ENCODE measurements at regions not wholly inside any gene's neighbourhood (a gene's known extent, or its start where the extent isn't known, plus 50 kb on each side); places are given as distances from the start of the nearest gene placed in this dataset.
"Not testable (repeated sequence)": the region's sequence is repeated elsewhere in the genome, so short reads cannot be mapped to it uniquely, and the experiment has no call there.

GRCh38 chr1:3989465-3989864 lies 89.4 kb upstream of the C1orf174 start:
- CTCF ChIA-PET = no interaction called here
- POLR2A ChIA-PET = no interaction called here

DNA sequence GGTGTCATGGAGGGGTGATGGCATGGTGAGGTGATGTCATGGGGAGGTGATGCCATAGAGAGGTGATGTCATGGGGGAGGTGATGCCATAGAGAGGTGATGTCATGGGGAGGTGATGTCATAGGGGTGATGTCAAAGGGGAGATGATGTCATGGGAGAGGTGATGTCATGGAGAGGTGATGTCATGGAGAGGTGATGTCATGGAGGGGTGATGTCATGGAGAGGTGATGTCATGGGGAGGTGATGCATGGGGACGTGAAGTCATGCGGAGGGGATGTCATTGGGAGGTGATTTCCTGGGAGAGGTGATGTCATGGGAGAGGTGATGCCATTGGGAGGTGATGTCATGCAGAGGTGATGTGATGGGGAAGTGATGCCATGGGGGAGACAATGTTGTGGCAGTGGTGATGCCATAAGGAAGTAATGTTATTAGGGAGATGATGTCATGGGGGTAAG lies 92.1 kb upstream of the C1orf174 start:
- POLR2A ChIA-PET = no interaction called here

GRCh38 chr1:3992746-3993145 lies 92.7 kb upstream of the C1orf174 start:
- CTCF ChIA-PET = no interaction called here
- POLR2A ChIA-PET = no interaction called here

More for the DNA sequence above, 92.1 kb upstream of the C1orf174 start:
- CTCF ChIA-PET = no interaction called here

DNA sequence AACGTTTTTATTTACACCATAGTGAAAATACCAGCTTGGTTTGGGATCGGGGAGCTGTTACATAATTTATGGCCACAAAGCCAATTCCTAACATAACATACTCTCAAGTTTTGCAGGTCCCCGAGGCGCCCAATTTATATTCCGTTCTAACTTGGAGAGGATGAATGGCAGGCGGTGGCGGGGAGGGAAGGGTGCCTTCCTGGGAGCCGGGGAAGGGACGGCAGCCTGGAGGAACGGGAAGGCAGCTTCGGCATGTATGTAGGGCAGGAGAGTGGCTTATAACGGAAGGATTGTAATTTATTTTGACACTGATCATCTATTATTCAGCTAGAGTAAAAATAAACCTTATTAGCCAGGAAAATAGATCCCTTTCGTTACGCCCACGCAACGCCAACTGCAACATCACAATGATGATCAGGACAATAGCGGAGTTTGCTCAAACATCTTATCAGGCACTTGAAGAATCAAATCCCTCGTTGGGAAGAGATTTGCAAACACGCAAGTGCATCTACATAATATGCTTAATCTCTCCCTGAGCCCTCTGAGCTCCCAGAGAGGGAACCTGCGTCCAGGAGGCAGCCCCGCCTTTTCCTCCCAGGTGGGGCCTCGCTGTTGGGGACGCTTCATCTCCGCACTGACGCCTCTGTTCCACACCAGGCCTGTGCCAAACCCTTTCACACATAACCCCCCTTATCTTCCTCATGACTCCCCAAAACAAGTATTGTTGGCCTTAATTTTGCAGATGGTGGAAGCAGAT lies 93.7 kb upstream of the C1orf174 start:
- CTCF ChIA-PET = no interaction called here
- POLR2A ChIA-PET = no interaction called here

DNA sequence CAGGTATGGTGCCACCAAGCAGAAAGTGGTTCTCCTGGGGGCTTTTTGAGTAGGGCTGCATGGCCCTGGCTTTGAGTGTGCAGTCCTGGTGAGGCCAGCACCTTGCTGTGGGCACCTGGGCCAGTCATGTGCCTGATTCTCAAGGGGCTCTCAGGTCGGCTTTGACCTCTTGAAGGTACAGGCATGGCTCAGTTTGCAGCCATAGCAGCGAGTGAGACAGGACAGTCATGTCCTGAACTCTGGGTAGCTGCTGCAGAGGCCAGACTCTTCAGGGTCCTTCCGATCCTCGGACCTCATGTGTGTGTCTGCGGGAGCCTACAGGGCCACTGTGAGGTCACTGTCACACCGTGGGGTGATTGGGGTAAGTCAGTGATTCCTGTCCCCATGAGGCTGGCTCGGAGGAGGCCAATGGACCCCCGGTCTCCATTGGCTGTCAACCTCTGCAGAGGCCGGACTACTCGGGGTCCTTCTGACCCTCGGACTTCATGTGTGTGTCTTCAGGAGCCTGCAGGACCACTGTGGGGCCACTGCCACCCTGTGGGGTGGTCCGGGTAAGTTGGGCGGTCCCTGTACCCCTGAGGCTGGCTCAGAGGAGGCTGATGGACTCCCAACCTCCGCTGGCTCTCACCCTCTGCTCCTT lies 95.2 kb upstream of the C1orf174 start:
- CTCF ChIA-PET = no interaction called here
- POLR2A ChIA-PET = no interaction called here

- ChIA-PET CTCF (no interaction called here), POLR2A (no interaction called here)
These were observed 97.0 kb upstream of the C1orf174 start for GRCh38 chr1:3996846-3997705.

DNA sequence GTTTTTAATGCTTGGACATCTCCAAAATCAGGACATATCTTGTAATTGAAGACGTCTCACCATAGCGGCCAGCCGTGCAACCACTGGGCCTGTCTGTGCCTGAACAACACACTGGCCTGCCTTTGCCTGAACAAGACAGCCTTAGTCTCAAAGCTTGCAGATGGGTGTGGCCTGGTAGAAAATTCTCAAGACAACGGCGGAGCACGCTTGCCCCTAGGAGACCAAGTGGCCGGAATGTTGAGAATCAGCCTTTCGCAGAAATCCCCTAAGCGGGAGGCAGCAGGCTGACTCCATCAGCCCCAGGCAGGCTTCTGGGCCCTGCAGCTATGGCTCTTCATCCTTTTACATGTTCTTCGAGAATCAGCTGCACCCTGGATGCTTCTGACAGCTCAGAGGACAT lies 98.0 kb upstream of the C1orf174 start:
- CTCF ChIA-PET = no interaction called here

DNA sequence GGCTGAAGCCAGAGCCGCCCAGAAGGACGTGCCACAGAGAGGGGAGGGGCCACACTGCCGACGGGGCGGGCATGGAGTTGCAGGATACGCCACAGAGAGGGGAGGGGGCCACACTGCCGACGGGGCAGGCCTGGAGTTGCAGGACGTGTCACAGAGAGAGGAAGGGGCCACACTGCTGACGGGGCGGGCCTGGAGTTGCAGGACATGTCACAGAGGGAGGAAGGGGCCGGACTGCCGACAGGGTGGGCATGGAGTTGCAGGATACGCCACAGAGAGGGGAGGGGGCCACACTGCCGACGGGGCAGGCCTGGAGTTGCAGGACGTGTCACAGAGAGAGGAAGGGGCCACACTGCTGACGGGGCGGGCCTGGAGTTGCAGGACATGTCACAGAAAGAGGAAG lies 99.4 kb upstream of the C1orf174 start:
- POLR2A ChIA-PET, CTCF ChIA-PET: not testable (repeated sequence)

More for the DNA sequence above, 98.0 kb upstream of the C1orf174 start:
- POLR2A ChIA-PET = no interaction called here

- CTCF ChIA-PET = no interaction called here
- POLR2A ChIA-PET = no interaction called here
These were observed 100.1 kb upstream of the C1orf174 start for GRCh38 chr1:3999941-4000735.

DNA sequence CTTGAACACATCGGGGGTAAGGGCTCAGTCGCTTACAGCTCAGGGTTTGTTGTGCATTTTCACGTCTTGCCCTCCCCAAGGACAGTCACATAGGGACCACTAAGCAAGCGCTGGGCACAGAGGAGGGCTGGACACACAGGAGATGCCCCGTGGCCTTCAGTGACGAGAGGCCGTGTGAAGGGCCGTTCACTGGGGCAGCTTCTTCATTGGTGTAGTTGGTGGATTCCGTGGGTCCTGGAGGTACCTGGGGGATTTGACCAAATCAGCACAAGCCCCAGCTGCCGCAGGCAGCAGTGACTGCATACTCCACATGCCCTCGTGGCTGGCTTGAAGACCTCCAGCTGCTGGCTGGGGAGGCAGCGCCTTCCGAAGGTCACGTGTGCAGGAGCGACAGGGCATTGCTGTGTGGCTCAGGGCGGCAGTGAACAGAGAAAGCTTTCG lies 100.8 kb upstream of the C1orf174 start:
- POLR2A ChIA-PET = no interaction called here
- CTCF ChIA-PET = no interaction called here

DNA sequence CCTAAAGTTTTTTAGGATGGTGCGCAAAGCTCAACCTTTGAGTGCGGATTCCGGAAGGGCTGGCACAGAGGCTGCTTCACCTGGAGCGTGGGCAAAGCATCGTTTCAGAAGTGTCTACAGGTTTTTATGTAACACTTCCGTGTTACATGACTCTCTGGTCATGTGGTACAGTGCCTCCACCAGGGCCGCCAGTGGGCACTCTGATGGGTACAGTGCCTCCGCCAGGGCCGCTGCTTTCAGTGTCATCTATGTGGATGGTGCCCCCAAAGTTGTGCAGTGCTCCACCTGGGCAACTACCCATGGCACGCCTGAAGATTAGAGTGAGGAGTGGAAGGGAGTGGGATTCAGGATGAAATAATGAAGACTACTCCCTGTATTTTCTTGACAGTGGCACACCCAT lies 101.4 kb upstream of the C1orf174 start:
- ChIA-PET POLR2A (no interaction called here), CTCF (no interaction called here)

DNA sequence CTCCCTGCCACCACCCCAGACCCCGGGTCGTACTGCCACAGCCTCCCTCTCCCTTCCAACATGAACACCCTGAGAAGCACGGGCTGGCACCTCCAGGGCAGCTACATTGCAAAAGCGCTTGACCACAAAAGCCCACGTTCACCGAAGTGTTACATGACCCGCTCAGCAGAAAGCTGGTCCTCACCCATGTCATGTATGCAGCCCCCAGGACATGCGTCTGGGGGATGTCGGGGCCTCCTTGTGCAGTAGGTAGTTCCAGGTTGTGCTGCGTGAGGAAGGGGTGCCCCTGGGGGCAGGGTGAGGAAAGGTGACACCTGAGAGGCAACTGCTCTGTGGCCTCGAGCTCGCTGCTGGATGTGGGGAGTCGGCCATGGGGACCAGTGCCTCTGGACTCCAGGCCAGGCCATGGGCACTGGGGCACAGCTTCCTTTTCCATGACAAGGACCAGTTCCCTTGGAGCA lies 102.0 kb upstream of the C1orf174 start:
- ChIA-PET POLR2A (no interaction called here), CTCF (no interaction called here)

DNA sequence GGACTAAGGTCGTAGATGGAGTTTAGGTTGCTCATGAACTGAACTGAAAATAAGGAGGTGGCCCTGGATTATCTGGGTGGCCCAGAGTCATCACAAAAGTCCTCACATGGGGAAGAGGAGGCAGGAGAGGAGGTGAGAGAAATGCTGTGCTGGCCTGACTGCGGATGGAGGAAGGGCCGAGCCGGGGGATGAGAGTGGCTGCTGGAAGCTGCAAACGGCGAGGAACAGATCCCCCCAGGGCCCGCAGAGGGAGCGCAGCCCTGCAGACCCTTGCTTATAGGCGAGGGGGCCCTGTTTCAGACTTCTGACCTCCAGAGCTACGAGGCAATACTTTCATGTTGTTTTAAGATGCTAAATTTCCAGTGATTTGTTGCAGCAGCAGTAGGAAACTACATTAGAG lies 102.7 kb upstream of the C1orf174 start:
- ChIA-PET POLR2A (no interaction called here), CTCF (no interaction called here)

DNA sequence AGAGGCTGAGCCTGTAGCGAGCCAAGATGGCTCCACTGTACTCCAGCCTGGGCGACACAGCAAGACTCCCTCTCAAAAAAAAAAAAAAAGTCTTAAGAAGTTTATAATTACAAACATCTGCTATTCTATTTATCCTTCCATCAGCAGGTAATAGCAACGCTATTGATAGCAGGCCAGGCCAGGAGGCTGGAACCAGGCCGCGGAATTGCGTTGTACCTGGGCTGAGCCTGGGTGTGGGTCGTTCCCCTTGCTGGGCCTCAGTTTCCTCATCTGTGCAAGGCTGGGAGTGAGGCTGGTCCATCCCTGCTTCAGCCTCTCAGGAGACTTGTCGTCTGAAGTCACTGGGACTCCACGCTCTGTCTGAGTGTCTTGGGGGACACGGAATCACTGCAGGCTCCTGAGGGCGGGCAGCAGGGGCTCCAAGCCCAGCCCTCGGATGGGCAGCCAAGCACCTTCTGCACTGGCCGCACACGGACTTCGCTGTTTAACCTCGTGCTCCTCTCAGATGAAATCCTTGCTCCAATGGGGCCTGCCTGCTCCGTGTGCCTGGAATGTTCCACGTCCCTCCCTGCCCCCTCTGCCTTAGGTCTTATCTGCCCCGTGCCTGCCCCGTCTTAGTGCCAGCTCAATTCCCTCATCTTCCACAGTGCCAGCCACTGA lies 103.9 kb upstream of the C1orf174 start:
- POLR2A ChIA-PET = no interaction called here
- CTCF ChIA-PET = no interaction called here

DNA sequence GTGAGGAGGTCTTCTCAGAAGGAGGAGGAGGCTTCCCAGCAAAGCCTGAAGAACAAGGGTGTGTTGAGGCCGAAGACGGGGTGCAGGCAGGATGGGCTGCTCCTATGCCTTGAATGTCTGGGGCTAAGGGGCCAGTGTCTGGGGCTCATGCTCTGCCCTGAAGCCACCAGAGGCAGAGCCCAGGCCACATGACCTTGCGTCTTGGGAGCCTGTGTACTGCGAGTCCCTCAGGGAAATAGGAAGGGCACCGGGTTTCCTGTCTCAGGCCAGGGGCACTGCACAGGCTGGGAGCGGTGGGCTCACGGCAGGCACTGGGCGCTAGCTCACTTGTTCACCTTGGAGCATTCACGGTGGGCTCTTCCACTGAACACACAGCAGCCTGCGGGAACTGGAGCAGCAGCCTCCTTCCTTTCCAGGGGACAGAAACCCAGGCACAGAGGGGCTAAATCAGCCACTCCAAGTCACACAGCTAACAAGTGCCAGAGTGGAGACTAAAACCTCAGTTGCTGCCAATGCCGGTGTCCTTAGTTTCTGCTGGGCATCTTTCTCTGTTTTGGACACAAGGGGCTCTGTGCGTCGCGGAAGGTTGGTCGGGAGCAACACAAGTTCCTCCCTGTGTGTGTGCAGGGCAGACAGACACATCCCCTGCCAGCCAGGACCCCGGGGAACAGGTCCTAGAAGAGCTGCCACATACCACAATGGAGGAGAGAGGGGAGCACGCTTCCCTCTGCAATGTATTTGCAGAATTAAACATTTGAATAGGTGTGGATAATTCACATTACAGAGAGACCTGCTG lies 104.8 kb upstream of the C1orf174 start:
- ChIA-PET POLR2A (no interaction called here), CTCF (interaction anchor here (0.7 kb wide), 1 partner anchor 429 kb away, joined by 3 read pairs; no protein-coding TSS in a partner anchor)

GRCh38 chr1:4005431-4005830 lies 105.4 kb upstream of the C1orf174 start:
- CTCF ChIA-PET = interaction anchor here (0.7 kb wide), 1 partner anchor 429 kb away, joined by 3 read pairs; no protein-coding TSS in a partner anchor
- POLR2A ChIA-PET = no interaction called here

DNA sequence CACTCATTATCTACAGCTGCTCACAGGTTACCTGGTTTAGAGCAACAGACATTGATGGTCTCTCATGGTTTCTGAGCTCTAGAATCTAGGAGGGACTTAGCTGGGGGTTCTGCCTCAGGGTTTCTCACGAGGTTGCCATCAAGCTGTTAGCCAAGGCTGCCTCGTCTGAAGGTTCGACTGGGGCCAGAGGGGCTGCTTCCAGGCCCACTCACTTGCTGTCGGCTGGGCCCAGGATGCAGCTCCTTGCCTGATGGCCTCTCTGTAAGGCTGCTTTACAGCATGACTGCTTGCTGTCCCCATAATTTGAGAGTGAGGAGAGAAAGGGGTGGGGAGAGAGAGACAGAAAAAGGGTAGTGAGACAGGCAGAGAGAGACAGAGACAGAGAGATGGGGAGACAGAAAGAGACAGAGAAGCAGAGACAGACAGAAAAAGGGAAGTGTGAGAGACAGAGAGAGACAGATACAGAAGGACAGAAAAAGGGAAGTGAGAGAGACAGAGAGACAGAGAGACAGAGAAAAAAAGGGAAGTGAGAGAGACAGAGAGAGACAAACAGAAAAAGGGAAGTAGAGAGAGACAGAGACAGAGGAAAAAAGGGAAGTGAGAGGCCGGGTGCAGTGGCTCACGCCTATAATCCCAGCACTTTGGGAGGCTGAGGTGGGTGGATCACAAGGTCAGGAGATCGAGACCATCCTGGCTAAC lies 106.8 kb upstream of the C1orf174 start:
- ChIA-PET CTCF (no interaction called here), POLR2A (no interaction called here)

DNA sequence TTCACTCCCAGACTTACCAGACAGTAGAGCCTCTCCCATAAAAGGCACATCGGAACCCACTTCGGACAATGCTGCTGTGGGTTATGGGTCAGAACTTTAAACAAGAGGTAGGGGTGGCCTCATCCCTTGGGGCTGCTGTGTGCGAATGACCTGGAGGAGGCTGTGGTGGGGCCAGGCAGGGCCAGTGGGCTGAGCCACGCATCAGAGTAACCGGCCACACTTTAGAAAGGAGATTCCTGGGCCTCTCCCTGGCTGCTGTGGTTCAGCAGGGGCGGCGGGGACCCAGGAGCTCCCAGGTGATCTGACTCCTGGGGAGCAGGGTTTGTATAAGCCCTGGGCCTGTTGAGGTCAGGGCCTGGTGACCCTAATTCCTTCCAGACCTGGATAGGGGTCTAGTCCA lies 110.2 kb upstream of the C1orf174 start:
- ChIA-PET POLR2A (no interaction called here), CTCF (interaction anchor here (0.6 kb wide), 1 partner anchor 10 kb away, joined by 3 read pairs; no protein-coding TSS in a partner anchor)
